WI38 (cell line): ENCODE measurements at regions not wholly inside any gene's neighbourhood (a gene's known extent, or its start where the extent isn't known, plus 50 kb on each side); places are given as distances from the start of the nearest gene placed in this dataset.

Source experiments
- H3K4me3 ChIP-seq: 2 replicates; pipeline ENCODE4 v1.5.1; 2011; ENCODE audit warnings: low read depth, mild to moderate bottlenecking, control low read depth, low read length
- CTCF ChIP-seq: IDR thresholded peaks from 2 replicates; pipeline ENCODE4 v1.5.1; 2012; ENCODE audit warnings: low read depth, mild to moderate bottlenecking, control low read depth, low read length

GRCh38 chr6:119716668-119717270 is 367.2 kb upstream of the MAN1A1 start:
- TF ChIP-seq CTCF: no peak
- H3K4me3 ChIP-seq: no peak overlapping the region

GRCh38 chr6:119713903-119714302 is 364.3 kb upstream of the MAN1A1 start:
- no peak for TF ChIP-seq CTCF
- H3K4me3 ChIP-seq: no peak overlapping the region

- no peak overlapping the region for H3K4me3 ChIP-seq
- TF ChIP-seq CTCF: no peak
Measured at GRCh38 chr6:119686644-119687043, 337.1 kb upstream of the MAN1A1 start.

- no peak overlapping the region for H3K4me3 ChIP-seq
- TF ChIP-seq CTCF: no peak
Measured at GRCh38 chr6:119686240-119686639, 336.7 kb upstream of the MAN1A1 start.

- H3K4me3 ChIP-seq: no peak overlapping the region
- TF ChIP-seq CTCF: no peak
Measured at GRCh38 chr6:119683671-119684070, 334.1 kb upstream of the MAN1A1 start.

GRCh38 chr6:119683031-119683430 is 333.5 kb upstream of the MAN1A1 start:
- TF ChIP-seq CTCF: no peak
- H3K4me3 ChIP-seq: no peak overlapping the region

GRCh38 chr6:119678961-119679360 is 329.4 kb upstream of the MAN1A1 start:
- TF ChIP-seq CTCF: no peak
- no peak overlapping the region for H3K4me3 ChIP-seq
